ENCODE measurements at regions not wholly inside any gene's neighbourhood (a gene's known extent, or its start where the extent isn't known, plus 50 kb on each side); places are given as distances from the start of the nearest gene placed in this dataset.

GRCh38 chr5:96338624-96339415 is 94.2 kb downstream of the PCSK1 start:
- TF ChIP-seq CTCF (IDR thresholded peaks at IDR 0.05) (no peak), REST (IDR thresholded peaks at IDR 0.05; ENCODE audit: insufficient read depth in 1 of 2, low read depth in 2 of 2, low read length in 1 of 2) (no peak), TCF7L2 (IDR thresholded peaks at IDR 0.05; ENCODE audit: low read depth, low read length) (no peak), POLR2AphosphoS5 (IDR thresholded peaks at IDR 0.05; ENCODE audit: low read depth, low read length) (no peak), SIN3A (IDR thresholded peaks at IDR 0.05; ENCODE audit: borderline replicate concordance, insufficient read depth, low read depth, low read length) (no peak)
